GM12878 (cell line): ENCODE measurements at regions not wholly inside any gene's neighbourhood (a gene's known extent, or its start where the extent isn't known, plus 50 kb on each side); places are given as distances from the start of the nearest gene placed in this dataset.

ENCODE experiments used
- ATAC-seq: fragments of 200-7000 bp; cut with Tn5 transposase; 3 replicates; pipeline ENCODE4 v1.9.1; 2020; ENCODE audit warnings: mild to moderate bottlenecking, moderate library complexity
- BruUV-seq: library from RNA; stranded (reverse); fragments of 400-500 nt; replicated peaks from 2 replicates; lab custom pipeline; 2021; lab: Mats Ljungman, UMichigan
- CTCF ChIA-PET: fragments of 300-600 bp; sonication (Branson Sonifier 250); formaldehyde crosslinking; extraction: SDS; loops from one replicate; lab custom pipeline; 2021; ENCODE audit warnings: inconsistent platforms; lab: Yijun Ruan, JAX
- POLR2A ChIA-PET: fragments of 350-600 bp; formaldehyde crosslinking; extraction: SDS; loops from one replicate; lab custom pipeline; 2021; ENCODE audit warnings: inconsistent platforms; lab: Charles Lee
- RAD21 ChIA-PET: fragments of 300-600 bp; sonication (Branson Sonifier 250); formaldehyde crosslinking; loops from one replicate; lab custom pipeline; 2023; ENCODE audit warnings: antibody characterized with exemption; ENCODE audit not compliant: unreplicated experiment; lab: Charles Lee
- SMC1A ChIA-PET: fragments of 300-600 bp; sonication (Branson Sonifier 250); formaldehyde crosslinking; loops from one replicate; lab custom pipeline; 2023; ENCODE audit not compliant: unreplicated experiment, uncharacterized antibody; lab: Charles Lee
- DNase-seq: peaks from one replicate; pipeline ENCODE4 v3.0.0-alpha.2; 2011; ENCODE audit warnings: low read depth, low spot score
- FAIRE-seq: peaks from 3 replicates; lab custom pipeline; 2011; peaks lifted over from hg19 to GRCh38; lab: Jason Lieb, UNC
- H2AFZ ChIP-seq: 2 replicates; pipeline ENCODE4 v1.6.0; 2011; ENCODE audit warnings: low read depth, low read length, control low read depth; ENCODE audit not compliant: control insufficient read depth
- H3K27ac ChIP-seq: 2 replicates; pipeline ENCODE4 v1.5.1; 2011; ENCODE audit warnings: control low read depth; ENCODE audit not compliant: control insufficient read depth, insufficient read depth
- H3K27me3 ChIP-seq, 2 experiments: replicated peaks in 1 of 2; 2 replicates each; pipeline versions ENCODE4 v1.6.0 to v1.6.1; 2011; ENCODE audit warnings: low read length in 1 of 2; ENCODE audit not compliant: control insufficient read depth in 2 of 2, insufficient read depth in 2 of 2
- H3K36me3 ChIP-seq, 2 experiments: 2 replicates each; pipeline ENCODE4 v1.5.1; 2011; ENCODE audit warnings: low read length in 1 of 2; ENCODE audit not compliant: control insufficient read depth in 2 of 2, insufficient read depth in 2 of 2
- H3K4me1 ChIP-seq: 2 replicates; pipeline ENCODE4 v1.6.1; 2011; ENCODE audit warnings: mild to moderate bottlenecking, low read length, moderate library complexity, mixed read lengths; ENCODE audit not compliant: control insufficient read depth, insufficient read depth
- H3K4me2 ChIP-seq: 2 replicates; pipeline ENCODE4 v1.6.0; 2011; ENCODE audit warnings: control low read depth; ENCODE audit not compliant: control insufficient read depth, insufficient read depth
- H3K4me3 ChIP-seq: fragments of 200-600 bp; sonication (generic); 2 replicates; pipeline ENCODE4 v1.5.1; 2016
- H3K79me2 ChIP-seq: 2 replicates; pipeline ENCODE4 v1.6.0; 2011; ENCODE audit warnings: low read length; ENCODE audit not compliant: control insufficient read depth, insufficient read depth
- H3K9ac ChIP-seq: 2 replicates; pipeline ENCODE4 v1.8.0; 2011; ENCODE audit warnings: low read length, control low read depth, mixed read lengths; ENCODE audit not compliant: control insufficient read depth, insufficient read depth
- H3K9me3 ChIP-seq: replicated peaks from 3 replicates; pipeline ENCODE4 v1.5.1; 2011; ENCODE audit warnings: mild to moderate bottlenecking, low read length; ENCODE audit not compliant: control insufficient read depth, insufficient read depth
- H4K20me1 ChIP-seq: 2 replicates; pipeline ENCODE4 v1.6.0; 2011; ENCODE audit not compliant: control insufficient read depth, insufficient read depth
- BCL11A ChIP-seq: IDR thresholded peaks from 2 replicates; pipeline ENCODE4 v1.6.1; 2011; ENCODE audit warnings: low read depth, low read length
- CHD2 ChIP-seq: IDR thresholded peaks from 2 replicates; pipeline ENCODE4 v1.6.1; 2011; ENCODE audit warnings: low read depth, low read length, improper control_type of control experiment, borderline replicate concordance
- E2F8 ChIP-seq: fragments of 450-650 bp; IDR thresholded peaks from 2 replicates; pipeline ENCODE4 v1.6.1; 2018; ENCODE audit warnings: mild to moderate bottlenecking, low read depth, moderate library complexity; ENCODE audit not compliant: partially characterized antibody
- FOS ChIP-seq: IDR thresholded peaks from 3 replicates; pipeline ENCODE4 v1.6.1; 2011; ENCODE audit warnings: borderline replicate concordance; ENCODE audit not compliant: insufficient read length; ENCODE audit errors: extremely low read depth
- FOXM1 ChIP-seq: IDR thresholded peaks from 2 replicates; pipeline ENCODE4 v1.6.1; 2012; ENCODE audit warnings: low read depth, mild to moderate bottlenecking, inconsistent platforms, low read length, moderate library complexity
- LARP7 ChIP-seq: fragments of 450-650 bp; IDR thresholded peaks from 2 replicates; pipeline ENCODE4 v1.6.1; 2017; ENCODE audit warnings: mild to moderate bottlenecking
- NR2F1 ChIP-seq: fragments of 450-650 bp; conservative IDR thresholded peaks from 2 replicates; pipeline ENCODE4 v1.6.1; 2017; ENCODE audit warnings: mild to moderate bottlenecking
- NRF1 ChIP-seq: conservative IDR thresholded peaks from 2 replicates; pipeline ENCODE4 v1.6.1; 2011; ENCODE audit warnings: mild to moderate bottlenecking, low read depth, low read length, improper control_type of control experiment
- PAX5 ChIP-seq: IDR thresholded peaks from 2 replicates; pipeline ENCODE4 v1.6.1; 2011; ENCODE audit warnings: low read depth, low read length, borderline replicate concordance
- RELA ChIP-seq: fragments of 450-650 bp; IDR thresholded peaks from 2 replicates; pipeline ENCODE4 v1.8.0; 2014; ENCODE audit warnings: borderline replicate concordance; ENCODE audit not compliant: partially characterized antibody
- SPI1 ChIP-seq: IDR thresholded peaks from 2 replicates; pipeline ENCODE4 v1.6.1; 2011; ENCODE audit warnings: low read depth, mild to moderate bottlenecking, low read length, moderate library complexity, borderline replicate concordance; ENCODE audit not compliant: insufficient read depth
- SREBF1 ChIP-seq: IDR thresholded peaks from 2 replicates; pipeline ENCODE4 v1.6.1; 2012; ENCODE audit warnings: mild to moderate bottlenecking, low read length
- ZBED1 ChIP-seq: IDR thresholded peaks from 2 replicates; pipeline ENCODE4 v1.6.1; 2016; ENCODE audit warnings: borderline replicate concordance
- WGBS: methylation state at CpG from one replicate; pipeline ENCODE4 v1.1.6; 2016; ENCODE audit warnings: low lambda C conversion rate; ENCODE audit not compliant: insufficient replicate concordance, insufficient coverage; ENCODE audit errors: missing lambda C conversion rate; 5-methylcytosine and 5-hydroxymethylcytosine counted together
- in situ Hi-C: fragments of 300-500 bp; cut with MboI; formaldehyde crosslinking; loops from 9 replicates; pipeline ENCODE4 v1.14.3; 2018; ENCODE audit warnings: mixed read lengths
- intact Hi-C: fragments of 100-400 bp; cut with micrococcal nuclease; formaldehyde crosslinking; loops from one replicate; pipeline ENCODE4 v1.14.2; 2022; ENCODE audit not compliant: unreplicated experiment
- TF ChIP-seq, protein P1 (sequence below): IDR thresholded peaks from 2 replicates; pipeline ENCODE4 v1.6.1; 2011; ENCODE audit warnings: mild to moderate bottlenecking, low read depth, low read length, moderate library complexity; ENCODE audit not compliant: insufficient replicate concordance

DNA sequence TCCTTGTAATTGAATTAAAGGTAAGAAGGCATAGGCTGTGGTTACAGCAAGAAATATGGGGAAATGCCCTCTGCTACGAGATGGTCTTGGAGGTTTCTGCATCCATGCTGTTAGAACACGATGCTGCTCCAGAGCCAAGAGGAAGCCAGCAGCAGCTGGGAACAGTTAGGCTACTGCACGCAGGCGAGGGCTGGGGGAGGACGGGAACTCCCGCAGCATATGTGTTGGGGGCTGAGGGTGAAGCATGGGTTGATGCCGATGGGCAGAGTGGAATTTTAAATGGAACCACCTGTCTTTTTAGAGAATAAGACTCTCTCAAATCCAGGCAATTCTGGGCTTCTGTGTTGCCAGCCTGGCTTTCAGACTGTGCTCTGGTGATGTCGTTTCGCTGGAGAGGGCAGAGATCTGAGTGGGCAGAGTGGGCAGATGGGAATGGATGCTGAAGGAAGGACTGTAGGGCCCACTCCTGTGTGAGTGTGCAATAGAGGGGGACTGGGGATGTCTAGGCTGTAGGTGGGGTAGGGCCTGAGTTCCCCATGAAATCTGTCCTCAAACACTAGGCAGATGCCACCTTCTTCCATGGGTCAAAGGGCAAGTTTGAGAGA lies 417.0 kb upstream of the TPM1 start:
- CTCF ChIA-PET: no interaction called here
- POLR2A ChIA-PET: no interaction called here

DNA sequence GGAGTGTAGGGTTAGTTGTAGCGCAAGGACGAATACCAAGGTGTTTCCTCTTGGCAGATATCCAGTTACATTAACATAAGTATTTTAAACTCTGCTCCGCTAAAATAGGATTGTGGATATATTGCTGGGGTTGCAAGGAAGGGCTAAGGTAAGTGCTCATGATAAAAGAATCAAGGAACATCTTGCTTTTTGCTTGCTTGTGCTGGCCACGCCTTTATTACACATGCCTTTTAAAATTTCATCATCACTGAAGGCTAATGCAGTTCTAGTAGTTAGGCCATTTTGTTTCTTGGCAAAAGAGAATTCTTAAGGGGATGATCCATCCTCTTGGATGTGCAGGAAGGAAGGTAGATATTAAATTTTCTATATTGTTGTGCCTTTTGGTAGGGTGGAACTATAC lies 415.6 kb upstream of the TPM1 start:
- FAIRE-seq (no peak), ATAC-seq (no peak), DNase-seq (no peak)
- no peak overlapping the region for H3K4me2 ChIP-seq
- in situ Hi-C loops: no loop called here
- H3K36me3 ChIP-seq: no peaks in the 10 kb centered on the region
- ChIA-PET SMC1A (no interaction called here), POLR2A (no interaction called here), RAD21 (no interaction called here), CTCF (no interaction called here)
- H3K27ac ChIP-seq: no peak overlapping the region
- H3K79me2 ChIP-seq: no peaks in the 10 kb centered on the region
- H3K4me3 ChIP-seq: no peak overlapping the region
- intact Hi-C loops: no loop called here
- H3K9ac ChIP-seq: no peak overlapping the region
- H4K20me1 ChIP-seq: no peaks in the 10 kb centered on the region
- no peaks in the 10 kb centered on the region for H3K27me3 ChIP-seq
- no peaks in the 10 kb centered on the region for H3K4me1 ChIP-seq
- 90% methylated on average over 4 of the region's 4 CpGs for WGBS
- no peak overlapping the region for H2AFZ ChIP-seq
- no peaks in the 10 kb centered on the region for H3K9me3 ChIP-seq
- BruUV-seq: no TSS peak
- no peak for TF ChIP-seq PAX5
- TF ChIP-seq FOXM1: no peak
- no peak for TF ChIP-seq FOS
- no peak for TF ChIP-seq E2F8
- TF ChIP-seq CHD2: no peak

More for the DNA sequence above, 417.0 kb upstream of the TPM1 start:
- DNase-seq (no peak), ATAC-seq (no peak), FAIRE-seq (no peak)
- TF ChIP-seq NRF1 (no peak), RELA (no peak), BCL11A (no peak), SPI1 (no peak), LARP7 (no peak), NR2F1 (no peak), ZBED1 (no peak), SREBF1 (no peak)
- TF ChIP-seq, protein P1, sequence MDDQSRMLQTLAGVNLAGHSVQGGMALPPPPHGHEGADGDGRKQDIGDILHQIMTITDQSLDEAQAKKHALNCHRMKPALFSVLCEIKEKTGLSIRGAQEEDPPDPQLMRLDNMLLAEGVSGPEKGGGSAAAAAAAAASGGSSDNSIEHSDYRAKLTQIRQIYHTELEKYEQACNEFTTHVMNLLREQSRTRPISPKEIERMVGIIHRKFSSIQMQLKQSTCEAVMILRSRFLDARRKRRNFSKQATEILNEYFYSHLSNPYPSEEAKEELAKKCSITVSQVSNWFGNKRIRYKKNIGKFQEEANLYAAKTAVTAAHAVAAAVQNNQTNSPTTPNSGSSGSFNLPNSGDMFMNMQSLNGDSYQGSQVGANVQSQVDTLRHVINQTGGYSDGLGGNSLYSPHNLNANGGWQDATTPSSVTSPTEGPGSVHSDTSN: no peak
- H3K27ac ChIP-seq: no peak overlapping the region
- H3K4me1 ChIP-seq: no peaks in the 10 kb centered on the region
- no peak overlapping the region for H3K4me2 ChIP-seq
- in situ Hi-C loops (no loop called here), intact Hi-C loops (loop anchor here (2.0 kb wide), 1 partner anchor 23 kb away; no protein-coding TSS in a partner anchor)
- SMC1A ChIA-PET: no interaction called here
- H3K4me3 ChIP-seq: no peak overlapping the region
- no peaks in the 10 kb centered on the region for H3K36me3 ChIP-seq
- H4K20me1 ChIP-seq: no peaks in the 10 kb centered on the region
- RAD21 ChIA-PET: no interaction called here
- H2AFZ ChIP-seq: no peak overlapping the region
- BruUV-seq: no TSS peak
- H3K79me2 ChIP-seq: no peaks in the 10 kb centered on the region
- no peak overlapping the region for H3K9ac ChIP-seq
- WGBS: 73% methylated on average over 9 of the region's 9 CpGs
- no peaks in the 10 kb centered on the region for H3K9me3 ChIP-seq
- H3K27me3 ChIP-seq: no peaks in the 10 kb centered on the region
